Tibial artery (tissue), 4 donors: ENCODE measurements at regions not wholly inside any gene's neighbourhood (a gene's known extent, or its start where the extent isn't known, plus 50 kb on each side); places are given as distances from the start of the nearest gene placed in this dataset.

Experiments
- DNase-seq, 2 donors: peaks; one replicate each; pipeline ENCODE4 v3.0.0-alpha.2; 2019
- H3K27ac ChIP-seq, 2 donors: fragments of 200-600 bp; sonication (generic) in 1 of 2; 1 replicate in 1 of 2; 2 replicates in 1 of 2; pipeline ENCODE4 v1.5.1; 2018 to 2019; ENCODE audit warnings: mild to moderate bottlenecking in 1 of 2
- H3K27me3 ChIP-seq, 2 donors: fragments of 200-600 bp; sonication (generic) in 1 of 2; one replicate each; pipeline versions ENCODE4 v1.5.1 to v1.6.0; 2016 to 2019
- H3K36me3 ChIP-seq, 3 donors: fragments of 200-600 bp; sonication (generic) in 2 of 3; one replicate each; pipeline ENCODE4 v1.5.1; 2016 to 2019; ENCODE audit warnings: mild to moderate bottlenecking in 2 of 3
- H3K4me1 ChIP-seq, 4 donors: fragments of 200-600 bp; sonication (generic) in 2 of 4; 1 replicate in 3 of 4; 2 replicates in 1 of 4; pipeline ENCODE4 v1.5.1; 2016 to 2019
- H3K4me3 ChIP-seq, 2 donors: fragments of 200-600 bp; sonication (generic) in 1 of 2; 1 replicate in 1 of 2; 2 replicates in 1 of 2; pipeline ENCODE4 v1.5.1; 2018 to 2019; ENCODE audit warnings: mild to moderate bottlenecking in 2 of 2
- H3K9me3 ChIP-seq, 3 donors: fragments of 200-600 bp; sonication (generic) in 1 of 3; one replicate each; pipeline ENCODE4 v1.5.1; 2016 to 2019
- CTCF ChIP-seq, 2 experiments: fragments of 200-600 bp in 1 of 2; fragments of 450-650 bp in 1 of 2; IDR thresholded peaks; one replicate each; pipeline ENCODE4 v1.5.1; 2017 to 2019; ENCODE audit warnings: antibody characterized with exemption in 2 of 2, mild to moderate bottlenecking in 1 of 2, moderate library complexity in 1 of 2
- intact Hi-C: fragments of 100-400 bp; cut with DNase I; formaldehyde crosslinking; loops from one replicate; pipeline ENCODE4 v1.15.0; 2023; ENCODE audit warnings: low total_unique reads

GRCh38 chr22:49203091-49203858, 624.4 kb downstream of the BRD1 start:
- Histone ChIP-seq H3K27me3 (peaks cover 0 to 12% of the 10 kb centered on the region in 2 donors), H3K9me3 (no peaks in the 10 kb centered on the region), H3K36me3 (no peaks in the 10 kb centered on the region), H3K4me3 (no peak overlapping the region), H3K4me1 (no peaks in the 10 kb centered on the region), H3K27ac (no peak overlapping the region)
- intact Hi-C loops = loop anchor here (5.0 kb wide), 1 partner anchor 251 kb away; no protein-coding TSS in a partner anchor
- no peak for TF ChIP-seq CTCF (IDR thresholded peaks at IDR 0.05)
- peak; percentile 15 to 43 for DNase-seq

- Histone ChIP-seq H3K4me3 (no peak overlapping the region), H3K9me3 (no peaks in the 10 kb centered on the region), H3K27ac (no peak overlapping the region), H3K27me3 (peaks cover 0 to 12% of the 10 kb centered on the region in 2 donors), H3K4me1 (no peaks in the 10 kb centered on the region), H3K36me3 (no peaks in the 10 kb centered on the region)
- intact Hi-C loops = loop anchor here (5.0 kb wide), 1 partner anchor 250 kb away; no protein-coding TSS in a partner anchor
- no peak for TF ChIP-seq CTCF (IDR thresholded peaks at IDR 0.05)
- DNase-seq = peak; percentile 3 to 40
Measured at GRCh38 chr22:49202226-49202625, 625.4 kb downstream of the BRD1 start.

DNA sequence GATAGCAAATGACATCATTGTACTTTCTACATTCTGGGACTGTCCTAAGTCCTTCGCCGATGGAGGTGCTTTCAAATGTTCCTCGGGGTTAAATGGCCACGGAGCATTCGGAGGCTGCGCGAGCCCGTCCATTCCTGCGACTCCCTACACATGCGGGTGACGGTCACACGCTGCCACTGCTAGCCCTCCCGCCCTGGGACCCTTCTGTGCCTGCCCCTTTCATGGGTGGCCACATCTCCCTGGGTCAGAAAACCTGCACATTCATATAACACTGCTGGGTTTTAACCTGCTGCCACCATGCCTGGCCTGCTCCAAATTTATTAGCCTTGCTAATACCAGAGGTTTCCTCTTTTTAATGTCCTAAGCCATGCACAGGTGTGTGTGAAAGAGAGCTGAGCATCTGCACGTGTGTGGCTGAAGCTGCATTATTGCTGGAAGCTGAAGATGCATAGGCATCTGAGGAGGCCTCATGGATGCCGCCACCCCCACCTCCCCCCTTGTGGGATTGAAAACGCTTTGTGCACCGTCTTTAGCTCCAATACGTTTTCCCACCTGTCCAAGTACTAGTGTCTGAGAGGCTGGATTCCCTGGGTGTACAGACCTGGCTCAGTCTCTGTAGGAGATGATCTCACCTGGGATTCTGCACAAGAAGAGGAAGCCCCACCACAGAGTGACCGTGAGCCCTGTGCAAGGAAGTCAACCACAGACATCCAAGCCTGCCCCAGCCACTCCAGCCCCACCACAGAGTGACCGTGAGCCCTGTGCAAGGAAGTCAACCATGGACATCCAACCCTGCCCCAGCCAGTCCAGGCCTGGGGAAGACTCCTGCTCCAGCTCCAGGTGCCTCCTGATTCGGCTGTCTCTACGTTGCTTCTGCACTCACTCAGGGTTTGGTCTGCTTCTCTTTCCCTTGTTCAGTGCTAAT, 626.4 kb downstream of the BRD1 start:
- H3K36me3 ChIP-seq = no peaks in the 10 kb centered on the region
- TF ChIP-seq CTCF (IDR thresholded peaks at IDR 0.05) = no peak
- H3K27me3 ChIP-seq = peaks cover 0 to 14% of the 10 kb centered on the region in 2 donors
- intact Hi-C loops = loop anchor here (5.0 kb wide), 1 partner anchor 249 kb away; no protein-coding TSS in a partner anchor
- no peaks in the 10 kb centered on the region for H3K4me1 ChIP-seq
- H3K4me3 ChIP-seq = no peak overlapping the region
- H3K9me3 ChIP-seq = no peaks in the 10 kb centered on the region
- peak; percentile 9 to 25 for DNase-seq
- H3K27ac ChIP-seq = no peak overlapping the region

- no peak overlapping the region for H3K27ac ChIP-seq
- H3K36me3 ChIP-seq = no peaks in the 10 kb centered on the region
- no peaks in the 10 kb centered on the region for H3K4me1 ChIP-seq
- intact Hi-C loops = no loop called here
- peaks cover 0 to 7% of the 10 kb centered on the region in 2 donors for H3K27me3 ChIP-seq
- DNase-seq = peak; percentile 2 to 32
- TF ChIP-seq CTCF (IDR thresholded peaks at IDR 0.05) = no peak
- no peaks in the 10 kb centered on the region for H3K9me3 ChIP-seq
- no peak overlapping the region for H3K4me3 ChIP-seq
Measured at GRCh38 chr22:49199224-49199623, 628.4 kb downstream of the BRD1 start.

GRCh38 chr22:49198705-49199084, 629.0 kb downstream of the BRD1 start:
- Histone ChIP-seq H3K4me3 (no peak overlapping the region), H3K27me3 (peaks cover 0 to 7% of the 10 kb centered on the region in 2 donors), H3K4me1 (no peaks in the 10 kb centered on the region), H3K27ac (no peak overlapping the region), H3K9me3 (no peaks in the 10 kb centered on the region), H3K36me3 (no peaks in the 10 kb centered on the region)
- TF ChIP-seq CTCF (IDR thresholded peaks at IDR 0.05) = no peak
- intact Hi-C loops = no loop called here
- DNase-seq = peak; percentile 16 to 47
